ENCODE measurements at regions not wholly inside any gene's neighbourhood (a gene's known extent, or its start where the extent isn't known, plus 50 kb on each side); places are given as distances from the start of the nearest gene placed in this dataset.

GRCh38 chrX:33686105-33686504 is 446.0 kb downstream of the FAM47A start:
- TF ChIP-seq CTCF (conservative IDR thresholded peaks at IDR 0.05; ENCODE audit: low read depth, low read length), result no peak
- no peak for TF ChIP-seq POLR2A (IDR thresholded peaks at IDR 0.05; ENCODE audit: low read depth, low read length)
- no peak for TF ChIP-seq MXI1 (IDR thresholded peaks at IDR 0.05; ENCODE audit: borderline replicate concordance, low read depth, low read length)
- no peak for TF ChIP-seq BHLHE40 (IDR thresholded peaks at IDR 0.05; ENCODE audit: low read depth, low read length)
- TF ChIP-seq ELK1 (IDR thresholded peaks at IDR 0.05; ENCODE audit: borderline replicate concordance, low read depth, low read length), result no peak
- no peak for TF ChIP-seq RAD21 (IDR thresholded peaks at IDR 0.05; ENCODE audit: low read length)
- no peak for TF ChIP-seq RFX5 (IDR thresholded peaks at IDR 0.05; ENCODE audit: low read depth, low read length)
- no peak for TF ChIP-seq SMC3 (IDR thresholded peaks at IDR 0.05; ENCODE audit: low read depth, low read length)
- TF ChIP-seq USF2 (IDR thresholded peaks at IDR 0.05; ENCODE audit: low read depth, low read length), result no peak
- no peak for TF ChIP-seq CHD1 (IDR thresholded peaks at IDR 0.05; ENCODE audit: low read depth, low read length)
- TF ChIP-seq CEBPB (IDR thresholded peaks at IDR 0.05; ENCODE audit: low read depth, low read length), result no peak
- TF ChIP-seq MAFK (IDR thresholded peaks at IDR 0.05; ENCODE audit: low read depth, low read length), result no peak
- no peak for TF ChIP-seq RCOR1 (IDR thresholded peaks at IDR 0.05; ENCODE audit: insufficient replicate concordance, low read length)

All from IMR-90 (cell line).